CD4-positive, alpha-beta T cell (primary cell): ENCODE measurements at regions not wholly inside any gene's neighbourhood (a gene's known extent, or its start where the extent isn't known, plus 50 kb on each side); places are given as distances from the start of the nearest gene placed in this dataset.

Experiments
- ATAC-seq: fragments of 200-7000 bp; cut with Tn5 transposase; one replicate; pipeline ENCODE4 v1.10.0; 2022; ENCODE audit warnings: mild to moderate bottlenecking; ENCODE audit not compliant: poor library complexity
- CTCF ChIA-PET: fragments of 350-600 bp; sonication (Branson Sonifier 250); formaldehyde crosslinking; loops from one replicate; lab custom pipeline; 2021; ENCODE audit warnings: antibody characterized with exemption, inconsistent platforms; lab: Charles Lee
- POLR2A ChIA-PET: fragments of 350-600 bp; sonication (Branson Sonifier 250); formaldehyde crosslinking; loops from one replicate; lab custom pipeline; 2021; ENCODE audit warnings: antibody characterized with exemption, inconsistent platforms; lab: Charles Lee
- DNase-seq, 14 experiments: peaks; one replicate each; pipeline ENCODE4 v3.0.0-alpha.2; 2013 to 2020; ENCODE audit warnings: mixed read lengths in 2 of 14
- H3K27ac ChIP-seq, 2 donors: one replicate each; pipeline versions ENCODE4 v1.5.1 to v1.7.0; 2013; ENCODE audit warnings: low read length in 2 of 2, low read depth in 1 of 2, mild to moderate bottlenecking in 1 of 2
- H3K27me3 ChIP-seq, 2 experiments: 1 replicate in 1 of 2; 2 replicates in 1 of 2; pipeline versions ENCODE4 v1.6.1 to v1.7.0; 2013; ENCODE audit warnings: low read length in 2 of 2, control low read depth in 1 of 2, mild to moderate bottlenecking in 1 of 2, moderate library complexity in 1 of 2; ENCODE audit not compliant: insufficient read depth in 2 of 2, control insufficient read depth in 1 of 2
- H3K36me3 ChIP-seq: one replicate; pipeline ENCODE4 v1.6.1; 2013; ENCODE audit warnings: low read length, control low read depth; ENCODE audit not compliant: insufficient read depth
- H3K4me1 ChIP-seq: one replicate; pipeline ENCODE4 v1.6.1; 2013; ENCODE audit warnings: low read length, control low read depth; ENCODE audit not compliant: insufficient read depth
- H3K4me3 ChIP-seq: one replicate; pipeline ENCODE4 v1.5.1; 2013; ENCODE audit warnings: mild to moderate bottlenecking, low read length, moderate library complexity
- H3K9me3 ChIP-seq, 2 experiments: 1 replicate in 1 of 2; 2 replicates in 1 of 2; pipeline versions ENCODE4 v1.6.1 to v1.7.0; 2013; ENCODE audit warnings: low read length in 2 of 2, mild to moderate bottlenecking in 2 of 2, control low read depth in 1 of 2, moderate library complexity in 1 of 2; ENCODE audit not compliant: control insufficient read depth in 1 of 2, insufficient read depth in 1 of 2
- H3K27ac Mint-ChIP-seq: one replicate; pipeline ENCODE4 v1.8.0; 2020; ENCODE audit warnings: mixed read lengths
- H3K27me3 Mint-ChIP-seq: one replicate; pipeline ENCODE4 v1.8.0; 2021; ENCODE audit warnings: mixed read lengths
- H3K36me3 Mint-ChIP-seq: one replicate; pipeline ENCODE4 v1.8.0; 2021; ENCODE audit warnings: low read depth, mixed read lengths
- H3K4me1 Mint-ChIP-seq: one replicate; pipeline ENCODE4 v1.8.0; 2021; ENCODE audit warnings: low read depth, mixed read lengths
- H3K4me3 Mint-ChIP-seq: one replicate; pipeline ENCODE4 v1.8.0; 2020; ENCODE audit warnings: mild to moderate bottlenecking, mixed read lengths
- H3K9me3 Mint-ChIP-seq: one replicate; pipeline ENCODE4 v1.8.0; 2020; ENCODE audit warnings: mixed read lengths
- intact Hi-C, 2 experiments: fragments of 100-400 bp; cut with DNase I in 1 of 2; cut with micrococcal nuclease in 1 of 2; formaldehyde crosslinking; loops; one replicate each; pipeline versions ENCODE4 v1.15.1 to v1.9.0; 2023 to 2025; cut with DNase I, micrococcal nuclease
- TF ChIP-seq, protein P1 (sequence below): fragments of 200-600 bp; IDR thresholded peaks from one replicate; pipeline ENCODE4 v1.8.0; 2022; ENCODE audit warnings: antibody characterized with exemption, mild to moderate bottlenecking

DNA sequence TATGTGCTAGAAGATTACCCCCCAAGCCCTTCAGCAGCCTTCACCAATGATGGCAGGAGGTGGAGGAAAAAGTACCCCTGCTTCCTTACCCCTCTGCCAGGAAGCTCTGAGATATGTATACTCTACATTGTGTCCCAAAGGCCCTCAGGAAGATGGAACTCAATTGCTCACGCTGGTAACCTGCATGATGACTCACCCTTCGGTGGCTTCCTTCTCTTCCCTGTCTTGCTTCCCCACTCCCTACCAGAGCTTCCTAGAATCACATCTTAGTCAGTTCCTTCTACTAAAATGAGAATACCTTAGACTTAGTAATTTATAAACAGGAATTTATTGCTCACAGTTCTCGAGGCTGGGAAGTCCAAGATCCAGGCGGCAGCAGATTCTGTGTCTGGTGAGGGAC is 405.6 kb downstream of the TYW1 start:
- H3K4me1 Mint-ChIP-seq = no peaks in the 10 kb centered on the region
- DNase-seq (no peak), ATAC-seq (no peak)
- no peak overlapping the region for H3K27ac Mint-ChIP-seq
- TF ChIP-seq, protein P1, sequence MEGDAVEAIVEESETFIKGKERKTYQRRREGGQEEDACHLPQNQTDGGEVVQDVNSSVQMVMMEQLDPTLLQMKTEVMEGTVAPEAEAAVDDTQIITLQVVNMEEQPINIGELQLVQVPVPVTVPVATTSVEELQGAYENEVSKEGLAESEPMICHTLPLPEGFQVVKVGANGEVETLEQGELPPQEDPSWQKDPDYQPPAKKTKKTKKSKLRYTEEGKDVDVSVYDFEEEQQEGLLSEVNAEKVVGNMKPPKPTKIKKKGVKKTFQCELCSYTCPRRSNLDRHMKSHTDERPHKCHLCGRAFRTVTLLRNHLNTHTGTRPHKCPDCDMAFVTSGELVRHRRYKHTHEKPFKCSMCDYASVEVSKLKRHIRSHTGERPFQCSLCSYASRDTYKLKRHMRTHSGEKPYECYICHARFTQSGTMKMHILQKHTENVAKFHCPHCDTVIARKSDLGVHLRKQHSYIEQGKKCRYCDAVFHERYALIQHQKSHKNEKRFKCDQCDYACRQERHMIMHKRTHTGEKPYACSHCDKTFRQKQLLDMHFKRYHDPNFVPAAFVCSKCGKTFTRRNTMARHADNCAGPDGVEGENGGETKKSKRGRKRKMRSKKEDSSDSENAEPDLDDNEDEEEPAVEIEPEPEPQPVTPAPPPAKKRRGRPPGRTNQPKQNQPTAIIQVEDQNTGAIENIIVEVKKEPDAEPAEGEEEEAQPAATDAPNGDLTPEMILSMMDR = no peak
- Histone ChIP-seq H3K27me3 (no peaks in the 10 kb centered on the region), H3K27ac (no peak overlapping the region), H3K4me3 (no peak overlapping the region), H3K9me3 (peaks cover 7 to 12% of the 10 kb centered on the region in 2 experiments), H3K4me1 (no peaks in the 10 kb centered on the region), H3K36me3 (no peaks in the 10 kb centered on the region)
- intact Hi-C loops = no loop called here
- H3K27me3 Mint-ChIP-seq = peaks cover 5% of the 10 kb centered on the region
- H3K36me3 Mint-ChIP-seq = no peaks in the 10 kb centered on the region
- H3K9me3 Mint-ChIP-seq = peaks cover 5% of the 10 kb centered on the region
- CTCF ChIA-PET = no interaction called here
- no peak overlapping the region for H3K4me3 Mint-ChIP-seq
- POLR2A ChIA-PET = no interaction called here

DNA sequence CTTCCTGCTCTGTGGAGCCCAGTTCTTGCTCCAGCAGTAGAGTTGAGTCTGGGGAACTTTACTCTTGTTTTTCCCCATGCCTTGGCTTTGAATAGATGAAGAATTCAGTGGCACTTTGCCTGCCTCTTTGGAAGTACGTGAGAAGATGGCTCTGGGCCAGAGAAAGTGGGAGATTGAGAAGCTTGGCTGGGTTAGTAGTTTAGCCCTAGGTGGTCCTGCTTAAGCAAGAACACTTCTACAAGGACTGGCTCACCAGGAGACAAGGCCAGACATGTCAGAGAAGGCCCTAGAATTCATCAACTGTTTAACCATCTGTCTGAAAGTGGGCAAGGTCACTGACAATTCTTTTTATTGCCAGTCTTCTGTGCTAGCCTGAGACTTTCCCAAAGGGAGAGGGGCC is 410.3 kb downstream of the TYW1 start:
- CTCF ChIA-PET = no interaction called here
- H3K9me3 Mint-ChIP-seq = peaks cover 4% of the 10 kb centered on the region

DNA sequence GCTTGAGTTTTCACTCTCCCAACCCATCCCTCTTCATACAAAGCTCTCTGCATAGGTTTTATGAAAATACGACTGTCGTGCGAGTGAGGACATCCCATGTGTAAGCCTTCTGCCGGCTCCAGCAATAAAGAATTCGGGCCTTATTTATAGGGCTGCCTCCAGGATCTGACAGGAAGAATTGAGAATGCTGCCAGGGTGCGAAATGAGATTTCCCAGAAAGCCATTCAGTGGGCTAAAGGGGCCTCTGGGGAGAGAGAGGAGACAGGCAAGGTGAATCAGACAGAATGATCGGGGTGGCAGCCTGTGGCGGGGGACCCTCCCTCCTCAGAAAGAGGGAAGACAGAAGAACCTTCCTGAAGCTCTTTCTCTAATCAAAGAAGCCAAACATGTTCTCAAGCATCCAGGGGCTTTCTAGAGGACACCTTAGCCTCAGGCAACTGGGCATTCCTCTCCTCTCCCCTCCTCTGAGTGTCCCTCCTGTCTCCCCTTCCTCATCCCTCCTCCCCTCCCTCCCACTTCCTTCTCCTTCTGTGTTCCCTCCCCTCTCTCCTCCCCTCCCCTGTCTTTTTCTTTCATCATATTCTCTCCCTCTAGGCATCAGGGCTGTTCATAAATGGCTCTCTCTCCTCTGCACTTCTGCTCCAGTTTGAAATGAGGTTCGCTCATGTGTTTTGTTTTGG is 410.9 kb downstream of the TYW1 start:
- no peak for ATAC-seq
- POLR2A ChIA-PET = no interaction called here
- DNase-seq = no peak

More for the DNA sequence above, 410.3 kb downstream of the TYW1 start:
- DNase-seq = no peak
- Histone ChIP-seq H3K9me3 (no peaks in the 10 kb centered on the region), H3K27me3 (no peaks in the 10 kb centered on the region), H3K4me1 (no peaks in the 10 kb centered on the region), H3K27ac (no peak overlapping the region), H3K4me3 (no peak overlapping the region), H3K36me3 (no peaks in the 10 kb centered on the region)
- POLR2A ChIA-PET = no interaction called here
- Mint-ChIP-seq H3K27me3 (peaks cover 5% of the 10 kb centered on the region), H3K27ac (no peak overlapping the region), H3K4me1 (no peaks in the 10 kb centered on the region), H3K4me3 (no peak overlapping the region), H3K36me3 (no peaks in the 10 kb centered on the region)
- no peak for ATAC-seq
- TF ChIP-seq, protein P1 = no peak
- intact Hi-C loops = no loop called here

More for the DNA sequence above, 410.9 kb downstream of the TYW1 start:
- no peaks in the 10 kb centered on the region for H3K36me3 Mint-ChIP-seq
- Histone ChIP-seq H3K27me3 (no peaks in the 10 kb centered on the region), H3K4me3 (no peak overlapping the region), H3K9me3 (no peaks in the 10 kb centered on the region), H3K36me3 (no peaks in the 10 kb centered on the region), H3K4me1 (no peaks in the 10 kb centered on the region), H3K27ac (no peak overlapping the region)
- H3K9me3 Mint-ChIP-seq = peaks cover 4% of the 10 kb centered on the region
- TF ChIP-seq, protein P1 = no peak
- CTCF ChIA-PET = no interaction called here
- H3K4me1 Mint-ChIP-seq = no peaks in the 10 kb centered on the region
- no peak overlapping the region for H3K27ac Mint-ChIP-seq
- peaks cover 5% of the 10 kb centered on the region for H3K27me3 Mint-ChIP-seq
- intact Hi-C loops = no loop called here
- no peak overlapping the region for H3K4me3 Mint-ChIP-seq
